Right hindlimb (tissue), 1 donor: ENCODE measurements at regions not wholly inside any gene's neighbourhood (a gene's known extent, or its start where the extent isn't known, plus 50 kb on each side); places are given as distances from the start of the nearest gene placed in this dataset.

Source experiments
- DNase-seq: peaks from one replicate; pipeline ENCODE4 v3.0.0-alpha.2; 2018

DNA sequence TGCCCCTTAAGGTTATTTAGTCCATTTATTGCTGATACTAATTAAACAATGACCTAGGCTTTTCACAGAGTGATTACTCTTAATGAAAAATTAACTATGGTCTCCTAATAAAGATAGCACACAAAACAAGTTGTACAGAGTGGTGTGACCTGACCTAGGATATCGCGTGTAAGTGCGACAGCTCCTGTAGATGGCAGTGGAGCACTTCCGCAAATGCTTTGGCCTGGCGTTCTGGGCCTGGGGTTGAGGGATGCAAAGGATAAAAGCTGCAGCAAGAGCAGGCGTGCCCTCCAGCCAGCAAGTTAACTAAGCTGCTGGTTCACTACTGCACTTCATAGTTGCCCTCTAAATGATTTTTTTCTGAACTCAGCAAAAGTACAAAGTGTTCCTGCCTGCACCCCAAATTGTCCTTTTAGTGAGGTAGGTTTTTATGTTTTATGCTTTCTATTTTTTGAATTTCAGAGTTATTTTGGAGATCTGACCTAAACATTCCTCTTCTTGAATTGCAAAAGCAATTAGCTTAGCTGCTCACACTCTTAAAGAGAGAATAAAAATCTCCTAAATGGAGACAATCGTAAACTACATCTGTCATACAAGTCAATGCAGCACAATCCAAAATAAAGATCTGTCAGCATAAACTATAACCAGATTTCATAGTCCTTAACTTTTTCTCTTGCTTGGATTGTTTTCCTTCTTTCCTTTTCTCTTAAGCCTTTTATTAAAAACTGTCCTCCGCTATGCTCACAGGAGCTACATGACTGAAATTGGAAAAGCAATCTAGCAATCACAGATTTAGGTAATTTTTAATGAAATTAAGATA, 379.6 kb downstream of the LRIG3 start:
- peak; percentile 90 for DNase-seq

DNA sequence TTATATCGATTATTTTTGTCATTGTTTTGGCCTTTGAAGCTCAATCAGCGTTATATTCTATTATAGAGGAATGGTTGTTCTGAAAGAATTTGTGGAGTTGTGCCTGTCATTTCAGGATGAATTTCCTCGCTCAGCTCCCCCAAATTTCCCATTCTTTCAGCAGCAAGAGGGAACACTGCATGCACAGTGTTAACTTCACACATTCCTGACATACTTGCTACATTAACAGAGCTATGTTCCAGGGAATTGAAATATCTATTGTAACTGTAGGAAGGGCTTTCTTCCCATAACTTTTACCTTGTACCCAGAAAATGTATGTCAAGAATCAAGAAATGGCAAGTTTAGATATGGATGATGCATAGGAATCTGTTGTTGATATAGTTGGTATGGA, 379.0 kb downstream of the LRIG3 start:
- no peak for DNase-seq

DNA sequence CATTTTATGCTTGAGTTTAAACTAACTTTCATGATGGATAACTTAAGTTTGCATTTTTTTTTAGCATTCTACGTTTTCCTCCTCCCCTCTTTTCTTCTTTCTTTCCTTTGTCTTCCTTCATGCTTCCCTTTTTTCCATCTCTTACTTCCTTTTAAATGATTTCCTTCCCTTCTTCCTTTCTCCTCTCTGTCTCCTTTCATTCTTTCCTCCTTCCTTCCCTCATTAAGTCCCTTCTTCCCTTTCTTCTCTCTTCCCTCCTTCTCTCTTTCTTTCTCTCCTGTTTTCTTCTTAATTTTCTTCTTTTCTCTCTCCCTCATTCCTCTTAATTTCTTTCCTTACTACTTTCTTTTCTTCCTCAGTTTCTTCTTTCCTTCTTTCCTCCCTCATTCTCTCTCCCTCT, 376.0 kb downstream of the LRIG3 start:
- DNase-seq: no peak

DNA sequence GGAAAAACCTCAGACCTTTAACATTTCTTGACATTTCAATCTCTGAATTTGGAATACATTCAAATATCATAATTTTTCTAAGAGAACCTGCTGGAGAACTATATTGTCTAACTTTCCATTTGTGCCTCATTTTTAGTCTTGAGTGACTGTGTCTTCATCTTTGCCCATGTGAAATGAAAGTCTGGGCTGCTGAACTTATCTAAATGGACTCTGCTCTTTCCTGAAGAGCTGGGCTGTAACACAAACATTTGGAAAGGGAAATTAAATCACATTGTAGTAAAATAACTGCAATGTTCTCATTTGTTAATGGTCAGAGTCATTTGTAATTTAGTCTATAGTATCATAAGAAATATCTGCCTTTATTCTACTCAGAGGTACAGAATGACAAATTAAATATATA, 373.1 kb downstream of the LRIG3 start:
- no peak for DNase-seq

DNA sequence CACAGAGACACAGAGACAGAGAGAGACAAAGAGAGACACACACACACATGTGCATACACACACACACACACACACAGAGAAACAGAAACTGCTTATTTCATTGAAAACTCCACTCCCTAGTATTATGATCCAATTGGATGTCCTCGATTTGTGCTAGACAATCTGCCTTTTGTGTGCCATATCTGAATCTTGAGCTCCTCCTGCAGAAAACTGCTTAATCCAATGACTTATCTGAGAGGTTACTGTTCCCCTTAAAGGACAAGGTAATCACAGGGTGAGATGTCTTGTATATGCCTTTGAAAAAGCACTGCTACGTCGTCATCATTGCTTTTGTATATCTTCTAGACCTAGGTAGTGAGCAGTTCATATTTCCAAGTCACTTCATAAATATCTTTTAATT, 371.5 kb downstream of the LRIG3 start:
- no peak for DNase-seq

DNA sequence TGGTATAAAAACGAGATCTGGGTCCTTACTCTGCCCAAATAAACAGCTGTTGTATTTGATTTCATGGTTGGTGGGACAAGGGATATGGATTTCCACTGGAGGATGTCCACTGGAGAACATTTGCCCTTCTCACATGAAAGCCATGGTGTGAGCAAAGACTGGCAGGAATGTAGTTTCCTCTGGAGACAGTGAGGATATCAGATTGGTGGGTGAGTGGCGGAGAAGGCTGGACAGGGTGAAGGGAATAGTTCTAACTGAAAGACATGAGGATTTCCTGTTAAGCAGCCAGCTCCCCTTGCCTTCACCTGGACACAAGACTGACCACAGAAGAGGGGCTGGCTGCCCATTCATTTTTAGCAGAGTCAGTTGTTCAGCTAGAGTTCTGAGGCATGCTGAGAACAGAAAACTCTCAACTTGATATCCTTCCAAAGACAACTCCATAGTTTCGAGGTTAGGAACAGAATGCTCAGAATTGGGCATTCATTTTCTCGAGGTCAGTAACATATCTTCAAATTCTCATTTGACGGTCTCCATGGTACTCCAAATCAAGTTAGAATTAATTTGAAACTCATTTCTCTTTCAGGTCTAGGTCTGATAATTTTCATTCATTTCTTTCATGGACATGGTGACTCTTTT, 365.7 kb downstream of the LRIG3 start:
- DNase-seq: no peak

DNA sequence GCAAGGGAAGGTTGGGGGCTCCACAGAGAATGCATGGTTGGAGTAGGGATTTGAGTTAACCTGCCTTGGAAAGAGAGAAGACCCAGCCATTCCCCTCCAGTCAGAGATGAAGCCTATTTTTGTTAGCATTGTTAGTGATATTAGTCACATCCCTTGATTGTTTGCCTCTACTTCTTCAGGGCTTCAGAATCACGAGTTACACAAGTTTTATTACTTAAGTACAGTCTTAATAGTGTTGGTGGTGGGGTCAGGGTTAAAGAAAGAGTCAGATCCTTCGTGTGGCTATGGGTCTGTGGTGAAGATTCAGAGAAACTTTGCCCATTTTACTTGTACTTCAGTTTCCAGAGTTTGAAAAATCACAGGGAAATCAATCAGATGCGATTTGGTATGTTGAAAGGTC, 363.1 kb downstream of the LRIG3 start:
- DNase-seq: no peak

DNA sequence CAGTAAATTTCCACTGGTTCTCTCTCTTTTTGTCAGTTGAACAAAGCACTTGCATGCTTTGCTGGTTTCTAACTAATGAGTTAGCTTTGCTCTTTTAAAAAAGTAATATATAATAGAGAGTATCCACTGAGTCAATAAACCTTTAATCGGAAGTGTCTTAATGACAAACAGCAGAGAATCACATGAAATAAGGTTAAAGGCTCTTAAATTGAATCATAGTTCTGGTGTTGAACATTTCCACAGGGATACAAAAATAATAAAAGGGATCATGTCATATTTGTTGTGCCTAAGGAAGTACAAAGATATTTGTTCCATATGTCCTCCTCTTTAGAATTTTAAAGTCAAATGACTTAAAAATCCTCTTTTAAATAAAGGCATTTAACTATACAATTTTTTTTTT, 362.6 kb downstream of the LRIG3 start:
- no peak for DNase-seq

DNA sequence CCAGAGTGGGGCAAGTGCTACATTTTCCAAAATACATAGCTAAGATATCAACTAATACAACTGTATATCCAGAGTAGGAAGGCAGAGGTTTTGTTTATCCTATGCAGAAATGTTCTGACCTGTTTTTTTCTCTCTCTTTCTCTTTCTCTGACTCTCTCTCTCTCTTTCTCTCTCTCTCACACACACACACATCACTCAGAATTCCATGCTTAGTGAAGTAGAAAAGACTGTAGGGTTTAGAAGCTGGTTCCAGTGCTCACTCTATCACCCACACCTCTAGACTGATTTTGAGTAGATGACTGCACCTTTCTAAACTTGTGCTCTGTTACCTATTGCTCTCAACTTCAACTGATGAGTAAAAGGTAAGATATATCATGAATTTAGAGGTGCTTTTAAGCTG, 356.7 kb downstream of the LRIG3 start:
- DNase-seq: no peak

DNA sequence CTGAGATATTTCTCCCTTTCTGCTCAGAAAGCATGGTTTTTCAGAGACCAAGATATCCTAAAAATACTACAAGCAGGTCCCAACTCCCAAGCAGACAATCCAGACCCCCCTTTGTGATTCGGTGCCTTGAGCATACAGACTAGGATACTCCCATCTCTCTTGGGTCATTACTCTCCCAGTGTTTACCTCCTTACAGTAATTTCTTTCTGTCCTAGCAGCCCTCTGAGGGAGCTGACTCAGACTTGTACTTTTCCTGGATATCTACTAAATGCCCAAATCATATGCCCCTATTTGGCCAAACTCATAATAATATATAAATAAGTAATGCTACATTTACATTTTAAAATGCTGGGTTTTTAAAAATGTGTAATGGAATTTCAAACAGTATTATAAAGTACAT, 355.6 kb downstream of the LRIG3 start:
- DNase-seq: no peak

DNA sequence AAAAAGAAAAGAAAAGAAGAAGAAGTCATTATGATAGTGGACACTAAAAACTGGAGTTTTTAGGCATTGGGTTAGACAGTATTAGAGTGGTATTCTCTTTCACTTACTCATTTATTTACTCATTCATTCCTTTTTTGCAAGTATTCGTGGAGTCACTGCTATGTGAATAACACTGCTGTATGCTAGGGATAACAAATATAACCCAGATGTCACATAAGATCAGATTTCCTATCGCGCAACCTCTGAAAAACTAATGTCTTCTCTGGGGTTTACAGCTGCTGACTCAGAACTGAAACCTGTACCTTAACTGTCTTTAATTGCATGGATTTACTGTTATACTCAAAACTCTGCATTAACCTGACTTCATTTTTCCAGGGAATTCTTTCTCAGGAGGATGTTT, 353.7 kb downstream of the LRIG3 start:
- no peak for DNase-seq

DNA sequence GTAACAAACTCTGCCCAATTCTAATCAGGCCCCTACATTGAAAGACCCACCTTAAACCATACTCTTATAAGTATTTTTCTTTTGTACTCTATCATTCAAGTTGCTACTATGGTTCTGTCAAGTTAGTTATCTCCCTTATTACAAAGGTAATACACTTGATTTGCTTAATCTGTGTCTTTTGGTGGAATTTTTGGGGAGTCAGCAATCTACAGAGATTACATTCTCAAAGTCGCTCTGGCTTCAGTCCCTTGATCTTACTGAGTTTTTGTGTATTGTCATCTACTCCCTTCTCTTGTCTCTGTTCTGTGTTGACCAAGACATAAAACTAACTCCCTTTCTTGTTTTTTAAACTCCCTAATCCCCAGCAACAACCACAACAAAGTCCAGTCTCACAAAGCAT, 353.1 kb downstream of the LRIG3 start:
- no peak for DNase-seq

DNA sequence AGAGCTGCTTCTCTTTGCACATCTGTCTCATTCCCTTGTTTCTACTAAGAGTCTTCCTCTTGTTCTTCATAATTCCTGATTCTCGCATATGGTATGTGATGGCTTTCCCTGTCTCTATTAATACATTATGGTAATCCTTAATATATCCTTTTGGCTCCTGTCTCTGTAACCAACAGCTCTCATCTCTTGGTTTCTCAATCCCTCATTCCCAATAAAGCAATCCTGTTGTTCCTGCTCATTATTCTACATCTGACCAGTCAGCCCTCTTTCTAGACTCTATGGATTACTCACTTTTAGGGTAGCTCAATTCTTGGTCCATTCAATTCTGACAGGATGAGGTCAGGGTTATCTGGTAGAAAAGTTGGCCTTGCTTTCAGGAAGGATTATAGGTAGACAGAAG, 349.9 kb downstream of the LRIG3 start:
- DNase-seq: no peak

DNA sequence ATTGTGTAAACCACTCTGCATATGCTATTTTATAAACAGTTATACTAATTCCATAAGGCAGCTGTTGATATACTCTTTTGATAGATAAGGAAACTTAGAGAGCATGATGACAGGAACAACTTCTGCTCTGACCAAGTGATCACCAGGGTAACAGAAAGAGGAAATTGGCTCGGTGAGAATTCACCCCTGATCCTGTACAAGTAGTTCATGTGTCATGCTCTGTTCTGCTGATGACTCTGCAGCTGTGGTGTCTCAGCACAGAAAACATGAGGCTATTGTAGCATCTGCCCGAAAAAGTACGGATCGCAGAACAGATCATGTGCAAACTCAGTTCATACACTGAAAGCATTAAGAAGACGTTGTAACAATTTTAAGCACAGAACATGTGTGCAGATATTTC, 345.0 kb downstream of the LRIG3 start:
- peak; percentile 60 for DNase-seq

DNA sequence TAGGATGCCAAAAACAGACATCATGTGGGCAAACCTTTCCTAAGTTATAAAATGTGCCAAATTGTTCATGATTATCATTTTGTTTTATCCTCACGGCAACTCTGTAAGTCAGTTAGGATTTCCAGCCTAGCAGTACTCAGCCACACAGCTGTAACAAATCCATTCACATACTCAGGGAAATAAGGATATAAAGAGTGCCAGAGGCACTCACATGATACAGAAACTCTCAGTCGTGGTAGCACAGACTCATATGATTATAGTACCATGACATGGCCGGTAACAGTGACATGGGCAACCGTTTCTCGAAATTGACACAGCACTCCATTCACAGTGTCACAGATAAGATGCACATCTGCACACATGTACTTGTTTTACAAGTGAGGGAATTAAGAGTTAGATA, 344.2 kb downstream of the LRIG3 start:
- no peak for DNase-seq

DNA sequence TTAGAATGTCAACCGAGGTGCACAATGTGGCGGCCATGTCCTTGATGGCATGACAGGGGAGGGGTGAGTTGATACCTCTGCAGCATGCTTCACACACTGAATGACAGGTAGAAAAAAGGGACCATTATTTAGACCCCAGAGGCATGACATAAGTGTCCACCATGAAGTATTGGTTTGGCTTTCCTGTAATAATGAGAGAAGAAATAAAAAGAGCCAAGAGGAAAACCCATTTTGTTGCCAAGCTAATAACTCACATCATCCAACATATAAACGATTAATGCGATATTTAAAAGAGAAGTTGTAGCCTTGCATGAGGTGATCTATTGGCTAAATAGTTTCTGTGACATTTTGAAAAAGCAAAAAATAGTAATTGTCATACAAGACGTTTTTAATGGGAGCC, 343.4 kb downstream of the LRIG3 start:
- no peak for DNase-seq

DNA sequence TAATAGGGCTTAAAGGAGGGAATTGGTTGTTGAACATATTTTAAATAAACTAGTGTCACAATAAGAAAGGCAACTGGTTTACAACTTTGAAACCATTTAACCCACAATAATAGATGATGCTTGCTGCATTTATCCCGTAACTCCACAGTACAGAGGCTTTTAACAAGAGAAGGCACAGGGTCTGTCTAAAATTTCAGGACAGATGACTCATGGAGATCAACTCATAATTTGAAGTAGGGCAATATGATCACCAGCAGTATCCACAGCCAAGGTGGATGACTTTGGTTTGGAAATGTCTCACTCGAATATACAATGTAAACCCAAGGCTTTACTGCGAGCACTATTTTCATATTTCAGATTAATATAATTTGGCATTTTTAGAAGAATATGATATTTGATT, 340.2 kb downstream of the LRIG3 start:
- no peak for DNase-seq

DNA sequence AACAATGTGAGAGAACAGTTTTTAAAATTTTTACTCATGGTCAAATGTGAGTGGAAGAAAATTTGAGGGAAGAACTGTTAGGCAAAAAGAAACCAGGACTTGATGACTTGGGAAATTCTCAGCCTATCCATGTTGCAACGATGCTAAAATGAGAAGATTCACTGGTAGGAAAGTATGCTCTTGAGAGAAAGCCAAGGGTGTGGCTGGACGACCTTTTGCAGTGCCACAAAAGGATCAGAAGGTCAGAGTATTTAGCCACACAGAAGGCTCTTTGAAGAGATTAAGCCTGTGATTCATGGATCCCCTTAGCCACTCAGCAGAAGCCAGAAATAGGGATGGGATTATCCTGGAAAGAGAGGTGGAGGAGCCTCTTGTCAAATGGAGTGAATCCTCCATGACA, 336.8 kb downstream of the LRIG3 start:
- DNase-seq: no peak

DNA sequence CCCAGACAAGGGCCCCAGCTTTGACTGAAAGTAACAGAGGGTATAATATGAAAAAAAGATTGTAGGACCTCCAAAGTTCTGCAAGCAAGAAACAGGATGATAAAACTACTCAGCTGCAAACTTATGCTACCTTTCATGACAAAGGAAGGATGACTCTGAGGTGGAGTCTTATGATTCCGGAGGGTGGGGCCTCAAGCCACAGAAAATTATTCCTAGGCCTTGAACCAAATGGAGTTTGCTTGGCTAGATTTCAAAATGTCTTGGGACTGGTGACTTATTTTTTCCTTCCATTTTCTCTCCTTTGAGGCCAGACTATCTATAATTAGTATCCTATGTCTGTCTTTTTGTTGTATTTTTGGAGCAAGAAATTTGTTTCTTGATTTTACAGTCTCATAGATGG, 336.4 kb downstream of the LRIG3 start:
- no peak for DNase-seq

DNA sequence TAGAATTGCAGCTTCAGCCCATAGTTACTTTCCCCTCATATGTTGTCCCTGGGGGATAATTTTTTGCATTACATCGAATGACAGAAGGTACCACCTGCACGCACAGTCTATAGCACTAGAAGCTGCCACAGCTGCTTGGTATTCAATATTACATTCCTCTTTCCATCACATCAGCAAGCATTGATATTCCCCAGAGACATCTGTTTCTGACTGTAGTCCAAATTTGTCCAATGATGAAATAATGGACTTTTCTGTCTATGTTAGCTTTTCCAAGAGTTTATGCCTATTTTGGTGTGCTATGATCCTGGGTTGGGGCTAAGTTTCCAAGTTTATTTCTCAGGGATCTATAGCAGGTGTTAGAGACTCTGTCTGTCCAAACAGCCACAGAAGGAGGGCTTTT, 335.4 kb downstream of the LRIG3 start:
- no peak for DNase-seq

DNA sequence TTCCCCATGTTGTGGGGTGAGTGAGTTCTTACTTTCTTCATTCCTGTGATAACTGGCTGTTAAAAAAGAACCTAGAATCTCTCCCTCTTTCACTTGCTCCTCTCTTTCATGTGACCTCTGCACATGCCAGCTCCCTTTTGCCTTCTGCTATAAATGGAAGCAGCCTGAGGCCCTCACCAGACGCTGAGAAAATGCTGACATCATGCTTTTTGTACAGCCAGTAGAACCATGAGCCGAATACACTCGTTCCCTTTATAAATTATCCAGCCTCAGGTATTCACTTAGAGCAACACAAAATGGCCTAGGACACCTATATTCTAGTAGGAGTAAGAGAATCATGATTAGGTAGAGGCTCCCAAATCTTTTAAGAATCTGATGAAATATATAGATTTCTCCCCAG, 333.5 kb downstream of the LRIG3 start:
- no peak for DNase-seq

DNA sequence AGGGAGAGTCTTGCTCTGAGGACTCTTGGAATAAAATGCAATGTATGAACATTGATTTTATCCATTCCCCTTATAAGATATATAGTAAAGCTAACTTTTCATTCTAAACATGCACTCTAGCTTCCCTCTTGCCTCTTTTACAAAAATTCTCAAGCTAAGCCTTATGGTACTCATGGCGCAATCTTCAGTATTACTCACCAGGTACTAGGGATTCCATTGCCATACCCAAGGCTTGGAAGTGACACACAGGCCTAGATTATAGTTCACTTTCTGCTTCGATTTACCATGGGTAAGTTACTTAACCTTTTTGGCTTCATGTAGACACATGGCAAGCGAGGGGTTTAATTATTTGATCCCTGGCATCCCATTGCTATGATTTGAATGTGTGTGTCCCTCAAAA, 331.5 kb downstream of the LRIG3 start:
- DNase-seq: no peak

DNA sequence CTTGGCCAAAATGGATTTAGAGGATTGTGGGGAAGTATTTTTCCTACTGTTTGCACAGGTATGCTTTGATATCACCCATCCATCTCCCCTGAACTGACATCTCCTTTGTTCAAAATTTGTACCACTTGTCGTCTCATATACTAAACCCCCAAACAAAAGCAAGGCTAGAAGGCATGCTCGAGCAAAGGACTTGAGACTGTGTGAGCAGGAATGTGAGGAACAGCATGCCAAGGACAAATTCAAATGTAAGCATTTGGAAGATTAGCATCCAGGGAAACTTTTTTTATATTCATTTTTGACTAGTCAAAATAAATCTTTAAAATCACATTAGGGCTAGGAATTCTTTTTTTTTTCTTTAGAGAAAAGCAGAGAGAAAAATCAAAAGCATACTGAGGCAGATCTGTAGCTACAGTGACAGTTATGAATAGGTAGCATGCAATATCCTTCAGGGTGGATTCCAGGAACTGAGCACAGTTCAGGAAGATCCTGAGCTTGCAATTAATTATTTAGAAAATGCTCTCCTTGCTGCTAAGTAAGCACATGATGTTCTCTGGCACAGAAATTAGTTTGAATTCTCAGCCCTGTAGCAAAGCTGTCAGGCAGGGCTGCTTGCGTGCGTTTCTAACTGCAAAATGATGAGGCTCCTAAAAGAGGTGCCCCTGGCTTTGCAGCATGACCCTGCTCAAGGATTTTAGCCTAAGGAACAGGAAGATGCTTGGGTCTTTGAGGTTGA, 327.7 kb downstream of the LRIG3 start:
- DNase-seq: no peak
